Trophoblast cell (in vitro differentiated cells and primary cell): ENCODE measurements at regions not wholly inside any gene's neighbourhood (a gene's known extent, or its start where the extent isn't known, plus 50 kb on each side); places are given as distances from the start of the nearest gene placed in this dataset.

Experiments
- DNase-seq, 2 donors: peaks; one replicate each; pipeline ENCODE4 v3.0.0-alpha.2; 2016
- H2AFZ ChIP-seq: 2 replicates; pipeline ENCODE4 v1.6.1; 2013; ENCODE audit warnings: low read length, moderate library complexity, mild to moderate bottlenecking; ENCODE audit not compliant: insufficient read depth, poor library complexity
- H2AK5ac ChIP-seq: 2 replicates; pipeline ENCODE4 v1.6.1; 2013; ENCODE audit warnings: mild to moderate bottlenecking, low read length
- H2BK120ac ChIP-seq: 2 replicates; pipeline ENCODE4 v1.6.1; 2013; ENCODE audit warnings: low read length, mild to moderate bottlenecking, moderate library complexity; ENCODE audit not compliant: insufficient read depth, poor library complexity
- H2BK12ac ChIP-seq: 2 replicates; pipeline ENCODE4 v1.6.1; 2013; ENCODE audit warnings: mild to moderate bottlenecking, low read length, moderate library complexity
- H2BK5ac ChIP-seq: 2 replicates; pipeline ENCODE4 v1.6.1; 2013; ENCODE audit warnings: low read length, low read depth, moderate library complexity, mild to moderate bottlenecking; ENCODE audit not compliant: poor library complexity
- H3K14ac ChIP-seq: 2 replicates; pipeline ENCODE4 v1.6.1; 2013; ENCODE audit warnings: mild to moderate bottlenecking, low read length
- H3K18ac ChIP-seq: 2 replicates; pipeline ENCODE4 v1.6.1; 2013; ENCODE audit warnings: mild to moderate bottlenecking, low read length
- H3K23ac ChIP-seq: 2 replicates; pipeline ENCODE4 v1.6.1; 2013; ENCODE audit warnings: low read length
- H3K27ac ChIP-seq: 2 replicates; pipeline ENCODE4 v1.5.1; 2013; ENCODE audit warnings: low read depth, mild to moderate bottlenecking, inconsistent platforms, low read length, moderate library complexity
- H3K27me3 ChIP-seq: 2 replicates; pipeline ENCODE4 v1.6.1; 2013; ENCODE audit warnings: inconsistent platforms, mild to moderate bottlenecking, low read length, moderate library complexity; ENCODE audit not compliant: insufficient read depth
- H3K36me3 ChIP-seq, 2 experiments: 1 replicate in 1 of 2; 2 replicates in 1 of 2; pipeline ENCODE4 v1.6.1; 2013; ENCODE audit warnings: low read length in 2 of 2, mild to moderate bottlenecking in 2 of 2, moderate library complexity in 1 of 2; ENCODE audit not compliant: insufficient read depth in 2 of 2, control insufficient read depth in 1 of 2
- H3K4ac ChIP-seq: 2 replicates; pipeline ENCODE4 v1.6.1; 2013; ENCODE audit warnings: low read depth, mild to moderate bottlenecking, low read length, moderate library complexity
- H3K4me1 ChIP-seq, 2 experiments: 1 replicate in 1 of 2; 2 replicates in 1 of 2; pipeline ENCODE4 v1.6.1; 2013; ENCODE audit warnings: low read length in 2 of 2, mild to moderate bottlenecking in 2 of 2, moderate library complexity in 1 of 2; ENCODE audit not compliant: insufficient read depth in 2 of 2, control insufficient read depth in 1 of 2
- H3K4me2 ChIP-seq: 2 replicates; pipeline ENCODE4 v1.6.1; 2013; ENCODE audit warnings: inconsistent platforms, mild to moderate bottlenecking, low read length, moderate library complexity
- H3K4me3 ChIP-seq: 2 replicates; pipeline ENCODE4 v1.5.1; 2013; ENCODE audit warnings: mild to moderate bottlenecking, low read depth, low read length, inconsistent platforms
- H3K79me1 ChIP-seq: one replicate; pipeline ENCODE4 v1.6.1; 2013; ENCODE audit warnings: low read length
- H3K79me2 ChIP-seq: 2 replicates; pipeline ENCODE4 v1.6.1; 2013; ENCODE audit warnings: low read length, mild to moderate bottlenecking; ENCODE audit not compliant: control insufficient read depth, insufficient read depth, poor library complexity
- H3K9ac ChIP-seq: 2 replicates; pipeline ENCODE4 v1.6.1; 2013; ENCODE audit warnings: mild to moderate bottlenecking, low read length
- H3K9me3 ChIP-seq: 2 replicates; pipeline ENCODE4 v1.6.1; 2013; ENCODE audit warnings: low read depth, mild to moderate bottlenecking, control low read depth, inconsistent platforms, low read length; ENCODE audit not compliant: insufficient read depth
- H4K12ac ChIP-seq: 2 replicates; pipeline ENCODE4 v1.6.1; 2013; ENCODE audit warnings: low read depth, mild to moderate bottlenecking, low read length, moderate library complexity
- H4K8ac ChIP-seq: 2 replicates; pipeline ENCODE4 v1.6.1; 2013; ENCODE audit warnings: low read depth, mild to moderate bottlenecking, low read length, moderate library complexity
- H4K91ac ChIP-seq: one replicate; pipeline ENCODE4 v1.6.1; 2013; ENCODE audit warnings: low read depth, mild to moderate bottlenecking, low read length, moderate library complexity
- whole genome bisulfite sequencing: extraction: QIAGEN DNeasy Blood & Tissue Kit; methylation state at CpG from one replicate; pipeline ENCODE4 v1.1.7; 2013; ENCODE audit warnings: missing lambda C conversion rate; ENCODE audit not compliant: insufficient read length, insufficient coverage; ENCODE audit errors: extremely low coverage; 5-methylcytosine and 5-hydroxymethylcytosine counted together

- Histone ChIP-seq H3K79me2 (no peaks in the 10 kb centered on the region), H3K18ac (no peak overlapping the region), H2BK120ac (no peak overlapping the region), H3K14ac (no peak overlapping the region), H3K79me1 (no peaks in the 10 kb centered on the region), H4K12ac (no peak overlapping the region), H2AK5ac (no peak overlapping the region), H3K4ac (no peak overlapping the region), H3K9me3 (no peaks in the 10 kb centered on the region), H3K36me3 (no peaks in the 10 kb centered on the region), H3K4me3 (no peak overlapping the region), H3K23ac (no peak overlapping the region), H3K27me3 (no peaks in the 10 kb centered on the region), H2BK5ac (no peak overlapping the region), H3K4me1 (no peaks in the 10 kb centered on the region), H3K27ac (no peak overlapping the region), H3K9ac (no peak overlapping the region), H4K8ac (no peak overlapping the region), H3K4me2 (peak overlapping the region; percentile 17), H4K91ac (no peak overlapping the region), H2AFZ (no peak overlapping the region), H2BK12ac (no peak overlapping the region)
- WGBS, result no CpG with 5 or more reads among the region's 7 CpGs
- DNase-seq, result peak; percentile 71 to 96
Observed at GRCh38 chr6:129936329-129937165, 75.4 kb upstream of the TMEM244 start.

- DNase-seq, result no peak
- Histone ChIP-seq H3K4me2 (no peak overlapping the region), H3K9me3 (no peaks in the 10 kb centered on the region), H3K4me3 (no peak overlapping the region), H4K8ac (no peak overlapping the region), H2BK5ac (no peak overlapping the region), H3K27ac (no peak overlapping the region), H3K4ac (no peak overlapping the region), H4K91ac (no peak overlapping the region), H2BK12ac (no peak overlapping the region), H4K12ac (no peak overlapping the region), H3K9ac (no peak overlapping the region), H3K79me2 (no peaks in the 10 kb centered on the region), H2AFZ (no peak overlapping the region), H2BK120ac (no peak overlapping the region), H3K18ac (no peak overlapping the region), H3K27me3 (no peaks in the 10 kb centered on the region), H3K4me1 (no peaks in the 10 kb centered on the region), H3K36me3 (no peaks in the 10 kb centered on the region), H2AK5ac (no peak overlapping the region), H3K14ac (no peak overlapping the region), H3K23ac (no peak overlapping the region), H3K79me1 (no peaks in the 10 kb centered on the region)
- no CpG with 5 or more reads among the region's 1 CpG for WGBS
Observed at GRCh38 chr6:129932321-129932720, 71.2 kb upstream of the TMEM244 start.

- no peak overlapping the region for H3K4ac ChIP-seq
- WGBS, result no CpG with 5 or more reads among the region's 1 CpG
- H2AFZ ChIP-seq, result no peak overlapping the region
- H3K18ac ChIP-seq, result no peak overlapping the region
- H3K36me3 ChIP-seq, result no peaks in the 10 kb centered on the region
- H3K4me2 ChIP-seq, result no peak overlapping the region
- DNase-seq, result peak; percentile 22 to 58
- H2BK120ac ChIP-seq, result no peak overlapping the region
- no peak overlapping the region for H3K27ac ChIP-seq
- no peak overlapping the region for H4K91ac ChIP-seq
- no peak overlapping the region for H2BK12ac ChIP-seq
- no peaks in the 10 kb centered on the region for H3K4me1 ChIP-seq
- H3K79me2 ChIP-seq, result no peaks in the 10 kb centered on the region
- H3K9ac ChIP-seq, result no peak overlapping the region
- no peaks in the 10 kb centered on the region for H3K79me1 ChIP-seq
- H3K4me3 ChIP-seq, result no peak overlapping the region
- H4K12ac ChIP-seq, result no peak overlapping the region
- no peaks in the 10 kb centered on the region for H3K27me3 ChIP-seq
- no peak overlapping the region for H2BK5ac ChIP-seq
- H4K8ac ChIP-seq, result no peak overlapping the region
- no peak overlapping the region for H2AK5ac ChIP-seq
- H3K9me3 ChIP-seq, result no peaks in the 10 kb centered on the region
- no peak overlapping the region for H3K23ac ChIP-seq
- H3K14ac ChIP-seq, result no peak overlapping the region
Observed at GRCh38 chr6:129929433-129929832, 68.3 kb upstream of the TMEM244 start.

- H3K79me1 ChIP-seq, result no peaks in the 10 kb centered on the region
- no peak overlapping the region for H2AK5ac ChIP-seq
- no peak overlapping the region for H3K23ac ChIP-seq
- no peak overlapping the region for H3K14ac ChIP-seq
- H4K12ac ChIP-seq, result no peak overlapping the region
- H2BK12ac ChIP-seq, result no peak overlapping the region
- H3K79me2 ChIP-seq, result no peaks in the 10 kb centered on the region
- no peaks in the 10 kb centered on the region for H3K36me3 ChIP-seq
- no peaks in the 10 kb centered on the region for H3K4me1 ChIP-seq
- H3K9me3 ChIP-seq, result no peaks in the 10 kb centered on the region
- no peak overlapping the region for H2BK120ac ChIP-seq
- H2AFZ ChIP-seq, result no peak overlapping the region
- no peak overlapping the region for H3K9ac ChIP-seq
- no peak overlapping the region for H3K18ac ChIP-seq
- no peak overlapping the region for H3K4me3 ChIP-seq
- H3K4me2 ChIP-seq, result no peak overlapping the region
- no peaks in the 10 kb centered on the region for H3K27me3 ChIP-seq
- no peak overlapping the region for H4K91ac ChIP-seq
- DNase-seq, result no peak
- H4K8ac ChIP-seq, result no peak overlapping the region
- no peak overlapping the region for H2BK5ac ChIP-seq
- H3K4ac ChIP-seq, result no peak overlapping the region
- no peak overlapping the region for H3K27ac ChIP-seq
Observed at GRCh38 chr6:129923530-129924250, 62.6 kb upstream of the TMEM244 start.
